Coronary artery (tissue), 2 donors: ENCODE measurements at regions not wholly inside any gene's neighbourhood (a gene's known extent, or its start where the extent isn't known, plus 50 kb on each side); places are given as distances from the start of the nearest gene placed in this dataset.

Source experiments
- DNase-seq: peaks from one replicate; pipeline ENCODE4 v3.0.0-alpha.2; 2017; ENCODE audit warnings: low spot score
- H3K27ac ChIP-seq, 2 donors: fragments of 200-600 bp; sonication (generic); one replicate each; pipeline ENCODE4 v1.5.1; 2016 to 2019
- H3K4me3 ChIP-seq: fragments of 200-600 bp; sonication (generic); 2 replicates; pipeline ENCODE4 v1.5.1; 2016; ENCODE audit warnings: mild to moderate bottlenecking, moderate library complexity
- CTCF ChIP-seq: fragments of 200-600 bp; sonication (generic); IDR thresholded peaks from one replicate; pipeline ENCODE4 v1.5.1; 2019; ENCODE audit warnings: antibody characterized with exemption

- TF ChIP-seq CTCF = no peak
- Histone ChIP-seq H3K4me3 (no peak overlapping the region), H3K27ac (no peak overlapping the region)
- DNase-seq = no peak
Measured at GRCh38 chr18:39854291-39854690, 2100.7 kb upstream of the PIK3C3 start.

- no peak for TF ChIP-seq CTCF
- H3K27ac ChIP-seq = no peak overlapping the region
- H3K4me3 ChIP-seq = no peak overlapping the region
- DNase-seq = no peak
Measured at GRCh38 chr18:39846265-39846664, 2108.8 kb upstream of the PIK3C3 start.

GRCh38 chr18:39845631-39846030 is 2109.4 kb upstream of the PIK3C3 start:
- Histone ChIP-seq H3K4me3 (no peak overlapping the region), H3K27ac (no peak overlapping the region)
- no peak for DNase-seq
- TF ChIP-seq CTCF = no peak

- Histone ChIP-seq H3K4me3 (no peak overlapping the region), H3K27ac (no peak overlapping the region)
- TF ChIP-seq CTCF = no peak
- no peak for DNase-seq
Measured at GRCh38 chr18:39845106-39845505, 2109.9 kb upstream of the PIK3C3 start.

- Histone ChIP-seq H3K27ac (no peak overlapping the region), H3K4me3 (no peak overlapping the region)
- DNase-seq = no peak
- no peak for TF ChIP-seq CTCF
Measured at GRCh38 chr18:39843546-39843945, 2111.5 kb upstream of the PIK3C3 start.

DNA sequence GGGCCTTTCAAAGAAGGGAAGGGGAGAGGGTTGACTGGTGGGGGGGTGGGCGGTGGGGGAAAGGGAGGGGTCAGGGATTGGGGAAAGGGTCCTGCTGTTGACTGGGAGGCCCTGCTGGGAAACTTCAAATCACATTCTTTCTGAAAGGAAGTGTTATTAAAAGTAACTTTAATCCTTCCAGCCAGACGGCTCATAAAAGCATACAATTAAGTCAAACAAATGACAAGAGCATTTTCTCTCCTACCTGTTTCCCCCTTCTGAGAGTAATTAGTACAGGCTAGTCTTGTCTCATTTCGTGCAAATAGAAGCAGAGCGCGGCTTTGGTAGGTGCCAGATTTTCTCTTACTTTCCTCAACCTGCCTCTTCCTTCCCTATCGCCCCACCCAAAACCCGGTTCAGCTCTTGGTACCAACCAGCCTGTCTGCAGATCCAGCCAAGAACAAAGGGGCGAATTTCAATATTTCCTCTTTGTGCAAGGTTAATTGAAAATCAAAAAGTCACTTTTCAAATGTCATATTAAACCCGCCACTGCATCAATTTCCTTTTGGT is 2112.6 kb upstream of the PIK3C3 start:
- no peak for TF ChIP-seq CTCF
- no peak for DNase-seq
- Histone ChIP-seq H3K4me3 (no peak overlapping the region), H3K27ac (no peak overlapping the region)

GRCh38 chr18:39841482-39842365 is 2113.3 kb upstream of the PIK3C3 start:
- no peak for DNase-seq
- Histone ChIP-seq H3K4me3 (peak overlapping the region; percentile 63), H3K27ac (no peak overlapping the region)
- no peak for TF ChIP-seq CTCF
